HEK293T (cell line): ENCODE measurements at regions not wholly inside any gene's neighbourhood (a gene's known extent, or its start where the extent isn't known, plus 50 kb on each side); places are given as distances from the start of the nearest gene placed in this dataset.

ENCODE experiments used
- CTCF ChIA-PET: fragments of 350-600 bp; formaldehyde crosslinking; extraction: SDS; loops from one replicate; lab custom pipeline; 2021; ENCODE audit warnings: antibody characterized with exemption, inconsistent platforms; lab: Yijun Ruan, JAX
- POLR2A ChIA-PET: fragments of 350-600 bp; formaldehyde crosslinking; extraction: SDS; loops from one replicate; lab custom pipeline; 2020; ENCODE audit warnings: antibody characterized with exemption, inconsistent platforms; lab: Yijun Ruan, JAX
- DNase-seq: peaks from one replicate; pipeline ENCODE4 v3.0.0; 2012; ENCODE audit warnings: mixed read lengths; ENCODE audit errors: extremely low spot score
- ARNT ChIP-seq: fragments of 450-650 bp; IDR thresholded peaks from 2 replicates; pipeline ENCODE4 v1.6.1; 2017; ENCODE audit warnings: mild to moderate bottlenecking
- BHLHE40 ChIP-seq: fragments of 450-650 bp; IDR thresholded peaks from 2 replicates; pipeline ENCODE4 v1.6.1; 2016; ENCODE audit warnings: mild to moderate bottlenecking, moderate library complexity, borderline replicate concordance
- CTBP1 ChIP-seq: fragments of 450-650 bp; IDR thresholded peaks from 2 replicates; pipeline ENCODE4 v1.6.1; 2016; ENCODE audit warnings: borderline replicate concordance
- ELF4 ChIP-seq: fragments of 450-650 bp; IDR thresholded peaks from 2 replicates; pipeline ENCODE4 v1.6.1; 2017; ENCODE audit warnings: antibody characterized with exemption
- FOXA1 ChIP-seq: fragments of 450-650 bp; IDR thresholded peaks from 2 replicates; pipeline ENCODE4 v1.6.1; 2016; ENCODE audit warnings: mild to moderate bottlenecking
- FOXK2 ChIP-seq: fragments of 450-650 bp; IDR thresholded peaks from 2 replicates; pipeline ENCODE4 v1.6.1; 2016; ENCODE audit warnings: mild to moderate bottlenecking
- FOXM1 ChIP-seq: fragments of 450-650 bp; IDR thresholded peaks from 2 replicates; pipeline ENCODE4 v1.6.1; 2017; ENCODE audit warnings: mild to moderate bottlenecking, borderline replicate concordance
- HDGF ChIP-seq: fragments of 450-650 bp; IDR thresholded peaks from 2 replicates; pipeline ENCODE4 v1.6.1; 2017; ENCODE audit warnings: antibody characterized with exemption, borderline replicate concordance
- L3MBTL2 ChIP-seq: fragments of 450-650 bp; conservative IDR thresholded peaks from 2 replicates; pipeline ENCODE4 v1.6.1; 2016; ENCODE audit warnings: mild to moderate bottlenecking
- LEF1 ChIP-seq: fragments of 450-650 bp; IDR thresholded peaks from 2 replicates; pipeline ENCODE4 v1.6.1; 2017; ENCODE audit warnings: mild to moderate bottlenecking, borderline replicate concordance
- NFRKB ChIP-seq: fragments of 450-650 bp; IDR thresholded peaks from 2 replicates; pipeline ENCODE4 v1.6.1; 2016; ENCODE audit warnings: mild to moderate bottlenecking, moderate library complexity
- PKNOX1 ChIP-seq: fragments of 450-650 bp; IDR thresholded peaks from 2 replicates; pipeline ENCODE4 v1.6.1; 2016
- SP1 ChIP-seq: fragments of 450-650 bp; IDR thresholded peaks from 2 replicates; pipeline ENCODE4 v1.6.1; 2017
- SUZ12 ChIP-seq: fragments of 450-650 bp; IDR thresholded peaks from 2 replicates; pipeline ENCODE4 v1.6.1; 2016; ENCODE audit warnings: mild to moderate bottlenecking
- TARDBP ChIP-seq: fragments of 450-650 bp; IDR thresholded peaks from 2 replicates; pipeline ENCODE4 v1.6.1; 2016
- ZNF384 ChIP-seq: fragments of 450-650 bp; IDR thresholded peaks from 2 replicates; pipeline ENCODE4 v1.6.1; 2016

DNA sequence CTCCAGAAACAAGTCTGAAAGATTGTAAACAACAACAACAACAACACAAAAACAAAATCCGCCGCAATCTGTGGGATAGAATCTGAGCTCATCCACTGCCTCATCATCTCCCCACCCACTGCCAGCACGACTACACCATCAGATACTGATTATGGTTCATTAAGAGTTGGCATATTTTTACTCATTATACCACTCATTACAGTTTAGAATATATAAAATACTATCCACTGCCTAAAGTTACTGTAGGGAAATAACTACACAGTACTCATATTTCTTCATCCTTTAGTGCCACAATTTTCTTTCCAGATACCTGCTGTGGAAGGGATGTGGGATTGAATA lies 152.5 kb upstream of the PEX5L start:
- ChIA-PET POLR2A (no interaction called here), CTCF (no interaction called here)
- TF ChIP-seq ARNT (no peak), FOXA1 (no peak), ZNF384 (no peak), BHLHE40 (no peak), NFRKB (no peak), ELF4 (no peak), FOXM1 (no peak), SP1 (no peak), TARDBP (no peak)
- no peak for DNase-seq

DNA sequence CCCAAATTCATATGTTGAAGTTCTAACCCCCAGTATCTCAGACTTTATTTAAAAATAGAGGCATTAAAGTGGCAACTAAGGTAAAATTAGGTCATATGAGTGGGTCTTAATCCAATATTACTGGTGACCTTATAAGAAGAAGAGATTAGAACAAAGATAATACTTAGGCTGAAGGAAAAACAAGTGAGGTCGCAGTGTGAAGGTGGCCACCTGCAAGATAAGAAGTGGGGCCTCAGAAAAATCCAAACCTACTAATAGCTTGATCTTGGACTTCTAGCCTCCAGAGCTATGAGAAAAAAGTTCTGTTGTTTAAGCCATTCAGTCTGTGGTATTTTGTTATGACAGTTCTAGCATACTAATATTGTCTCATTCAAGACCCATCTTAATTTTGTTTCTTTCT lies 159.9 kb upstream of the PEX5L start:
- CTCF ChIA-PET, result no interaction called here
- DNase-seq, result no peak
- POLR2A ChIA-PET, result no interaction called here
- TF ChIP-seq FOXM1, result no peak
- TF ChIP-seq FOXA1, result no peak
- TF ChIP-seq FOXK2, result no peak
- no peak for TF ChIP-seq LEF1
- TF ChIP-seq TARDBP, result no peak
- TF ChIP-seq ZNF384, result no peak
- TF ChIP-seq BHLHE40, result no peak
- TF ChIP-seq L3MBTL2, result no peak
- TF ChIP-seq ELF4, result no peak
- no peak for TF ChIP-seq SUZ12
- TF ChIP-seq PKNOX1, result no peak
- TF ChIP-seq CTBP1, result no peak
- no peak for TF ChIP-seq SP1
- TF ChIP-seq HDGF, result no peak

DNA sequence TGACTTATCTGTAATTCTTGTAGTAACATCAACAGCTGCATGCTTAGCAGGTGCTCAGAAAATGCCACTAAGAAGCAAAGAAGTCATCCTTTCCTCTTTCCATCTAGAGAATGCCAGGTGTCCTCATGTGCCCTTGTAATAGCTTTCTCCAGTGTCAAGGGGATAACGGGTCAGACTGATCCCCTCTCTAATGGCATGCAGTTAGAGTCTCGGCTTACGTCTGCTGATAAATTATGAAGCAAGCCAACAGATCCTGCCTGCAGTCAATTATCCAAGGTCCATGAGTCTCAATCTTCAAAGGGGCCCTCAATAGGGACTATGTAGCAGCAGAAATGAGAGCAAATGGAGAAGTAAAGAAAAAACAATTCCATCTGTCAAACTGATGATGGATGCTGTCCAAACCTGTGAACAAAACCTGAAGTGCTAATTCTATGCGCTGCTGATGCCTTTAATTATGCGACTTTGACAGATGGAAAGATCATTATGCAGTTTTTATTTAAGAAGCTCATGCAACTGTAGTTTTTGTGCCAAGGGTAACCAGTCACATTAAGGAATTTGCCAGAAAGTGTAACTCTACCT lies 162.8 kb upstream of the PEX5L start:
- ChIA-PET POLR2A (no interaction called here), CTCF (no interaction called here)
- no peak for DNase-seq
- TF ChIP-seq SUZ12 (no peak), FOXK2 (no peak), FOXM1 (no peak), L3MBTL2 (no peak), NFRKB (no peak), PKNOX1 (no peak), HDGF (no peak), ELF4 (no peak)

- POLR2A ChIA-PET, result no interaction called here
- CTCF ChIA-PET, result no interaction called here
- TF ChIP-seq PKNOX1, result no peak
- TF ChIP-seq SUZ12, result no peak
- TF ChIP-seq CTBP1, result no peak
- TF ChIP-seq ZNF384, result no peak
- TF ChIP-seq FOXK2, result no peak
- TF ChIP-seq NFRKB, result no peak
- TF ChIP-seq SP1, result no peak
- no peak for TF ChIP-seq ELF4
- TF ChIP-seq FOXA1, result no peak
- no peak for DNase-seq
Observed at GRCh38 chr3:180215866-180216265, 179.1 kb upstream of the PEX5L start.

GRCh38 chr3:180223268-180223667 lies 186.5 kb upstream of the PEX5L start:
- TF ChIP-seq FOXA1 (no peak), LEF1 (no peak), TARDBP (no peak), NFRKB (no peak), BHLHE40 (no peak)
- no peak for DNase-seq
- ChIA-PET POLR2A (no interaction called here), CTCF (no interaction called here)

GRCh38 chr3:180229113-180229512 lies 192.4 kb upstream of the PEX5L start:
- ChIA-PET POLR2A (no interaction called here), CTCF (no interaction called here)
- TF ChIP-seq L3MBTL2 (no peak), SUZ12 (no peak), CTBP1 (no peak), PKNOX1 (no peak), HDGF (no peak), NFRKB (no peak), ARNT (no peak), ELF4 (no peak), FOXA1 (no peak), LEF1 (no peak), SP1 (no peak)
- DNase-seq, result no peak

DNA sequence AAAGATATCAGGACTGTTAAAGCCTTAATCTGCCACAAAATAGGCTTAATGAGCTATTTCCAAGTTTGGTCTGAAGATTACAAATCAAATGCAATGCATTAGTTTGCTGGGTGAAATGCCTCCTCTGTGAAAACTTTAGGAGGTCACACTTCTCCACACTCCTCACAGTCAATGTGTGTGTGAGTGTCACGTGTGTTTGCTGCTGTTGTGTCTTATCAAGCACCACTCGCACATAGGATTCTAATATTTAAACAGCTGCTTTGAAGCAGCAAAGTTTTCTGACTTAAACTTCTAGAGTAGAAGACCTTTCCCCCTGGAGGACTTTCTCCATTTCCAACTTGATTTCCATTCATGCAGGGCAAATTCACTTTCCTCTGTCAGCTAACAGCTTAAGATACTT lies 203.2 kb upstream of the PEX5L start:
- ChIA-PET CTCF (no interaction called here), POLR2A (no interaction called here)
- TF ChIP-seq SP1 (no peak), ZNF384 (no peak), HDGF (no peak)
- no peak for DNase-seq
